OCI-LY7 (cell line): ENCODE measurements at regions not wholly inside any gene's neighbourhood (a gene's known extent, or its start where the extent isn't known, plus 50 kb on each side); places are given as distances from the start of the nearest gene placed in this dataset.

Experiments
- BruUV-seq: library from RNA; stranded (reverse); fragments of 400-500 nt; replicated peaks from 2 replicates; lab custom pipeline; 2021; lab: Mats Ljungman, UMichigan
- CTCF ChIA-PET: fragments of 300-600 bp; sonication (Branson Sonifier 250); formaldehyde crosslinking; loops from one replicate; lab custom pipeline; 2022; ENCODE audit warnings: antibody characterized with exemption; ENCODE audit not compliant: unreplicated experiment; lab: Charles Lee
- POLR2A ChIA-PET: fragments of 300-600 bp; sonication (Branson Sonifier 250); formaldehyde crosslinking; loops from one replicate; lab custom pipeline; 2022; ENCODE audit warnings: antibody characterized with exemption; lab: Charles Lee
- DNase-seq: peaks from one replicate; pipeline ENCODE4 v3.0.0-alpha.2; 2015; ENCODE audit warnings: low spot score
- H2AFZ ChIP-seq: fragments of 200-600 bp; sonication (generic), shearing (Covaris generic); 2 replicates; pipeline ENCODE4 v1.6.1; 2014; ENCODE audit warnings: mild to moderate bottlenecking, antibody characterized with exemption, low read length, moderate library complexity
- H3K27ac ChIP-seq: fragments of 200-600 bp; sonication (generic); 2 replicates; pipeline ENCODE4 v1.5.1; 2014; ENCODE audit warnings: mixed run types, low read depth, mild to moderate bottlenecking, moderate library complexity, low read length, inconsistent platforms; ENCODE audit not compliant: poor library complexity, severe bottlenecking
- H3K36me3 ChIP-seq: fragments of 200-600 bp; sonication (generic); 2 replicates; pipeline ENCODE4 v1.6.1; 2014; ENCODE audit warnings: mild to moderate bottlenecking, antibody characterized with exemption, low read length, moderate library complexity, mixed read lengths; ENCODE audit not compliant: insufficient read depth
- H3K4me1 ChIP-seq: fragments of 200-600 bp; sonication (generic); 2 replicates; pipeline ENCODE4 v1.5.1; 2014; ENCODE audit warnings: mild to moderate bottlenecking, low read length; ENCODE audit not compliant: insufficient read depth, poor library complexity, severe bottlenecking
- H3K4me2 ChIP-seq: fragments of 200-600 bp; sonication (generic); 2 replicates; pipeline ENCODE4 v1.6.1; 2014; ENCODE audit warnings: mild to moderate bottlenecking, low read length
- H3K4me3 ChIP-seq: fragments of 200-600 bp; sonication (generic); 2 replicates; pipeline ENCODE4 v1.5.1; 2014; ENCODE audit warnings: mild to moderate bottlenecking, low read depth, low read length; ENCODE audit not compliant: poor library complexity, severe bottlenecking
- H3K79me2 ChIP-seq: fragments of 200-600 bp; sonication (generic); 2 replicates; pipeline ENCODE4 v1.6.1; 2016; ENCODE audit warnings: low read depth, mild to moderate bottlenecking, low read length, moderate library complexity, mixed read lengths; ENCODE audit not compliant: insufficient read depth
- H3K9me2 ChIP-seq: fragments of 200-600 bp; sonication (generic); 2 replicates; pipeline ENCODE4 v1.6.1; 2016; ENCODE audit warnings: mild to moderate bottlenecking, low read length, mixed read lengths; ENCODE audit not compliant: insufficient read depth
- H3K9me3 ChIP-seq: fragments of 200-600 bp; sonication (generic); 2 replicates; pipeline ENCODE4 v1.6.1; 2014; ENCODE audit warnings: mild to moderate bottlenecking, mixed run types, low read length, mixed read lengths
- H4K20me1 ChIP-seq: fragments of 200-600 bp; sonication (generic); 2 replicates; pipeline ENCODE4 v1.6.1; 2014; ENCODE audit warnings: mild to moderate bottlenecking, antibody characterized with exemption, low read length, moderate library complexity, mixed read lengths; ENCODE audit not compliant: insufficient read depth
- CTCF ChIP-seq: fragments of 200-600 bp; sonication (generic); conservative IDR thresholded peaks from 2 replicates; pipeline ENCODE4 v1.5.1; 2014; ENCODE audit warnings: mild to moderate bottlenecking, antibody characterized with exemption, low read length, moderate library complexity, mixed read lengths
- EZH2phosphoT487 ChIP-seq: fragments of 200-600 bp; sonication (generic); IDR thresholded peaks from 2 replicates; pipeline ENCODE4 v1.6.1; 2018; ENCODE audit warnings: low read depth, borderline replicate concordance, mild to moderate bottlenecking, mixed run types, antibody characterized with exemption, low read length, moderate library complexity, mixed read lengths
- intact Hi-C: fragments of 100-400 bp; cut with micrococcal nuclease; formaldehyde crosslinking; loops from one replicate; pipeline ENCODE4 v1.10.0; 2022; ENCODE audit not compliant: unreplicated experiment

GRCh38 chr7:33725111-33726025, 180.0 kb upstream of the BMPER start:
- no peak for DNase-seq
- Histone ChIP-seq H3K4me3 (no peak overlapping the region), H3K4me1 (no peaks in the 10 kb centered on the region), H3K9me2 (no peaks in the 10 kb centered on the region), H3K27ac (no peak overlapping the region), H2AFZ (no peak overlapping the region), H3K9me3 (no peaks in the 10 kb centered on the region), H3K79me2 (no peaks in the 10 kb centered on the region), H3K4me2 (no peak overlapping the region), H4K20me1 (no peaks in the 10 kb centered on the region), H3K36me3 (no peaks in the 10 kb centered on the region)
- BruUV-seq = no TSS peak
- intact Hi-C loops = no loop called here
- ChIA-PET POLR2A (interaction anchor here (0.6 kb wide), 1 partner anchor 500 kb away, joined by 7 read pairs; no protein-coding TSS in a partner anchor), CTCF (no interaction called here)
- TF ChIP-seq EZH2phosphoT487 (no peak), CTCF (no peak)

- BruUV-seq = no TSS peak
These were observed 178.8 kb upstream of the BMPER start for GRCh38 chr7:33726582-33726981.

More at GRCh38 chr7:33726582-33726981, 178.8 kb upstream of the BMPER start:
- intact Hi-C loops = no loop called here
- Histone ChIP-seq H3K27ac (no peak overlapping the region), H2AFZ (no peak overlapping the region), H4K20me1 (no peaks in the 10 kb centered on the region), H3K4me3 (no peak overlapping the region), H3K79me2 (no peaks in the 10 kb centered on the region), H3K36me3 (no peaks in the 10 kb centered on the region), H3K9me3 (no peaks in the 10 kb centered on the region), H3K9me2 (no peaks in the 10 kb centered on the region), H3K4me2 (no peak overlapping the region), H3K4me1 (no peaks in the 10 kb centered on the region)
- ChIA-PET POLR2A (no interaction called here), CTCF (no interaction called here)
- DNase-seq = no peak
- TF ChIP-seq EZH2phosphoT487 (no peak), CTCF (no peak)
